ENCODE measurements at regions not wholly inside any gene's neighbourhood (a gene's known extent, or its start where the extent isn't known, plus 50 kb on each side); places are given as distances from the start of the nearest gene placed in this dataset.

- Histone ChIP-seq H3K36me3 (no peaks in the 10 kb centered on the region), H3K9ac (ENCODE audit: low read depth in 2 of 2, low read length in 2 of 2) (no peak overlapping the region), H3K27me3 (no peaks in the 10 kb centered on the region), H3K4me1 (no peaks in the 10 kb centered on the region), H3K4me3 (no peak overlapping the region), H3K27ac (no peak overlapping the region), H3K9me3 (no peaks in the 10 kb centered on the region)
- no peak for TF ChIP-seq CTCF (IDR thresholded peaks at IDR 0.05)
- intact Hi-C loops (cut with DNase I), result no loop called here
- DNase-seq, result no peak
Measured at GRCh38 chr6:147922799-147923198, 414.3 kb downstream of the SAMD5 start.

- no peaks in the 10 kb centered on the region for H3K9me3 ChIP-seq
- no peak for TF ChIP-seq CTCF (IDR thresholded peaks at IDR 0.05)
- H3K4me1 ChIP-seq, result no peaks in the 10 kb centered on the region
- H3K27me3 ChIP-seq, result no peaks in the 10 kb centered on the region
- H3K4me3 ChIP-seq, result no peak overlapping the region
- H3K27ac ChIP-seq, result no peak overlapping the region
- DNase-seq, result no peak
- intact Hi-C loops (cut with DNase I), result no loop called here
- H3K36me3 ChIP-seq, result no peaks in the 10 kb centered on the region
- H3K9ac ChIP-seq (ENCODE audit: low read depth in 2 of 2, low read length in 2 of 2), result no peak overlapping the region
Measured at GRCh38 chr6:147924598-147924997, 416.1 kb downstream of the SAMD5 start.

GRCh38 chr6:147925826-147926225, 416.8 kb upstream of the SASH1 start:
- H3K27me3 ChIP-seq, result no peaks in the 10 kb centered on the region
- H3K36me3 ChIP-seq, result no peaks in the 10 kb centered on the region
- intact Hi-C loops (cut with DNase I), result no loop called here
- no peaks in the 10 kb centered on the region for H3K4me1 ChIP-seq
- H3K27ac ChIP-seq, result no peak overlapping the region
- H3K9ac ChIP-seq (ENCODE audit: low read depth in 2 of 2, low read length in 2 of 2), result no peak overlapping the region
- no peaks in the 10 kb centered on the region for H3K9me3 ChIP-seq
- TF ChIP-seq CTCF (IDR thresholded peaks at IDR 0.05), result no peak
- no peak overlapping the region for H3K4me3 ChIP-seq
- no peak for DNase-seq

- no peaks in the 10 kb centered on the region for H3K36me3 ChIP-seq
- H3K9me3 ChIP-seq, result no peaks in the 10 kb centered on the region
- no peak overlapping the region for H3K9ac ChIP-seq (ENCODE audit: low read depth in 2 of 2, low read length in 2 of 2)
- TF ChIP-seq CTCF (IDR thresholded peaks at IDR 0.05), result no peak
- no peak overlapping the region for H3K4me3 ChIP-seq
- H3K27ac ChIP-seq, result no peak overlapping the region
- intact Hi-C loops (cut with DNase I), result no loop called here
- no peaks in the 10 kb centered on the region for H3K27me3 ChIP-seq
- DNase-seq, result no peak
- no peaks in the 10 kb centered on the region for H3K4me1 ChIP-seq
Measured at GRCh38 chr6:147930745-147931144, 411.9 kb upstream of the SASH1 start.

GRCh38 chr6:147933224-147933623, 409.4 kb upstream of the SASH1 start:
- no peak for DNase-seq
- no peaks in the 10 kb centered on the region for H3K9me3 ChIP-seq
- H3K36me3 ChIP-seq, result no peaks in the 10 kb centered on the region
- no peak overlapping the region for H3K4me3 ChIP-seq
- H3K27me3 ChIP-seq, result no peaks in the 10 kb centered on the region
- no peaks in the 10 kb centered on the region for H3K4me1 ChIP-seq
- H3K9ac ChIP-seq (ENCODE audit: low read depth in 2 of 2, low read length in 2 of 2), result no peak overlapping the region
- intact Hi-C loops (cut with DNase I), result no loop called here
- H3K27ac ChIP-seq, result no peak overlapping the region
- TF ChIP-seq CTCF (IDR thresholded peaks at IDR 0.05), result no peak

GRCh38 chr6:147935656-147936055, 407.0 kb upstream of the SASH1 start:
- DNase-seq, result no peak
- no peak overlapping the region for H3K27ac ChIP-seq
- TF ChIP-seq CTCF (IDR thresholded peaks at IDR 0.05), result no peak
- no peak overlapping the region for H3K9ac ChIP-seq (ENCODE audit: low read depth in 2 of 2, low read length in 2 of 2)
- H3K4me3 ChIP-seq, result no peak overlapping the region
- intact Hi-C loops (cut with DNase I), result no loop called here
- H3K9me3 ChIP-seq, result no peaks in the 10 kb centered on the region
- H3K27me3 ChIP-seq, result no peaks in the 10 kb centered on the region
- no peaks in the 10 kb centered on the region for H3K4me1 ChIP-seq
- no peaks in the 10 kb centered on the region for H3K36me3 ChIP-seq

Data from colonic mucosa (tissue), 4 donors.